HG03196 (cell line): ENCODE measurements at regions not wholly inside any gene's neighbourhood (a gene's known extent, or its start where the extent isn't known, plus 50 kb on each side); places are given as distances from the start of the nearest gene placed in this dataset.
"Not testable (repeated sequence)": the region's sequence is repeated elsewhere in the genome, so short reads cannot be mapped to it uniquely, and the experiment has no call there.

ENCODE experiments used
- ATAC-seq: cut with Tn5 transposase; IDR thresholded peaks from one replicate; pipeline ENCODE4 v1.9.1; 2021; ENCODE audit not compliant: unreplicated experiment

GRCh38 chr1:235059221-235059620 is 69.4 kb downstream of the TOMM20 start:
- ATAC-seq = no peak

DNA sequence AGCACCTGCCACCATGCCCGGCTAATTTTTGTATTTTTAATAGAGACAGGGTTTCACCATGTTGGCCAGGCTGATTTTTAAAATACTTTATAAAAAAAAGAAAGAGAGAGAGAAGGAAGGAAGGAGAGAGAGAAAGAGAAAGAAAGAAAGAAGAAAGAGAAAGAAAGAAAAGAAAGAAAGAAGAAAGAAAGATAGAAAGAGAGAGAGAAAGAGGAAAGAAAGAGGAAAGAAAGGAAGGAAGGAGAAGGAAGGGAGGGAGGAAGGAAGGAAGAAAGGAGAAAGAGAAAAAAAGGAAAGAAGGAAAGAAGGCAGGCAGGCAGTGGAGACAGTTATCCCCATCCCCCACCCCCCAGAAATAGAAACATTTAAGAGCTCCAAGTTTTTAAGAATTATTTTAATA is 69.9 kb downstream of the TOMM20 start:
- no peak for ATAC-seq

DNA sequence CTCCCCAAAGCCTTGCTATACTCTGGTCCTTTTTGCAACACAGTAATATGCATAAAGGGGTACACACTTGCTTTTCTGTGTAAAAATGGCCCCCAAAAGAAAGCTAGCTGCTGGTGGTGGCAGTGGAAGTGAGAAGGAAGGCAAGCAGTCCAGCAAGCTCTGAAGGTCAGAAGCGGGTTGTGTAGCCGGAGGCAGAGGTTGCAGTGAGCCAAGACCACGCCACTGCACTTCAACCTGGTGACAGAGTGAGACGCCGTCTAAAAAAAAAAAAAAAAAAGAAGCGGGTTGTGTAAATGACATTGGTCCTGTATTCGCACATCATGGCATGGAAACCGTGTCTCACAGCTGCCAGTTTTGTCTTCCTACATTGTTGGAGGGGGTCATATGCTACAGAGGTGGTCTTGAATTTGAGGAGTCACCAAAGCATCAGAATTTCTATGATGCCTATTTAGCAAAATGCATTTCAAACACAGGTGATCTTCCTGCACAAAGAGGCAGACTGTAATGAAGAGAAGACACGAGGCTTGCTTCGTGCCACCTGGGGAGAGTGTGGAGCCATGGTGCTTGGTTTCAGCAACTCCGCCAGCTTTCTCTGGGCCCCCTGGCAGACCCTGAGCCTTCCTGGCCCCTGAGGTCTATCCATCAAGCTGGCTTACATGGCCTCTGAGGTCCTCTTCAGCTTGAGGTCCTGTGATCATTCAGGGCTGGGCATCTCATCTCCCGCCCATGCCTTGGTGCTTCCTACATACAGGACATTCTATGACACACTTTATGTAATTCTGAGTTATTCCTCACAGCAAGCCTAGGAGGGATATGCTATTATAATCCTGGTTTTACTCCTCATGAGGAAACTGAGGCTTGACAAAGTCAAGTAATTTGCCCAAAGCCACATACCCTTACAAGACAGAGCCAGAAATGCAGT is 71.0 kb downstream of the TOMM20 start:
- no peak for ATAC-seq

GRCh38 chr1:235056937-235057336 is 71.7 kb downstream of the TOMM20 start:
- ATAC-seq = no peak

DNA sequence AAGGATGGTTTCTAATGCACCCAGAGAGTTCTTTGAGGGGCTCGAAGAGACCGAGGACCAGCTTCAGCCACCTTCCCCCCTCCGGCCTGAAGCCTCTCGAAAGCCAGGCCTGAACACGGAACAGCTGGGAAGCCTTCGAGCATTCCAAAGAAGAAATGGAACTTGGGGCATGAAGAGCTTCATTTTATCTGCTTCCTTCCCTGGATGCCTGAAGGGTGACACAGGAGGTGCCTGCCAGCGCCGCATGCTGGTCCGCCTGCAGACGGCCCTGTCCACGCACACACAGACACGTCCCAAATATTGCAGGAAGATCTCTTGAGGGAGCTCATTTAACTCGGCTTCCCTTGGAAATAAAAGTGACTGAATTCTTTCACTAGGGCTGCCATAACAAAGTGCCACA is 73.7 kb downstream of the TOMM20 start:
- ATAC-seq = no peak

- no peak for ATAC-seq
Measured at GRCh38 chr1:235054466-235054865, 74.2 kb downstream of the TOMM20 start.

GRCh38 chr1:235052067-235053008 is 76.3 kb downstream of the TOMM20 start:
- ATAC-seq = no peak

DNA sequence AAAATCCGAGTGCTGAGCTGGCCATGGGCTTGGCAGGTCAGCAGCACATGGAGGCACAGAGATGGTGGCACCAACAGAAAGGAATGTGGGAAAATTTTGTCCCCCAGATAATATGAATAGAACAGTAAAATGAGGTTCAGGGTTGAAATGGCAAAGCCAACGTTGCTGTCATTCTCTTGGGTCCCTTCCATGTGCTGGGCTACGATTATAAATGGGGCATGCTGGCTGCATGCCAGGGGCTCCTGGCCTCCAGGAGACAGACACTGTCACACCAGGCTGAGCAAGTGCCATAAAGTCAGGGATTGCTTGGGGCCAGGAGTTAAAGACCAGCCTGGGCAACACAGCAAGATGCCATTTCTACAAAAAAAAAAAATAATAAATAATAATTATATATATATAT is 77.1 kb downstream of the TOMM20 start:
- ATAC-seq = no peak

- ATAC-seq = no peak
Measured at GRCh38 chr1:235050911-235051360, 77.7 kb downstream of the TOMM20 start.

DNA sequence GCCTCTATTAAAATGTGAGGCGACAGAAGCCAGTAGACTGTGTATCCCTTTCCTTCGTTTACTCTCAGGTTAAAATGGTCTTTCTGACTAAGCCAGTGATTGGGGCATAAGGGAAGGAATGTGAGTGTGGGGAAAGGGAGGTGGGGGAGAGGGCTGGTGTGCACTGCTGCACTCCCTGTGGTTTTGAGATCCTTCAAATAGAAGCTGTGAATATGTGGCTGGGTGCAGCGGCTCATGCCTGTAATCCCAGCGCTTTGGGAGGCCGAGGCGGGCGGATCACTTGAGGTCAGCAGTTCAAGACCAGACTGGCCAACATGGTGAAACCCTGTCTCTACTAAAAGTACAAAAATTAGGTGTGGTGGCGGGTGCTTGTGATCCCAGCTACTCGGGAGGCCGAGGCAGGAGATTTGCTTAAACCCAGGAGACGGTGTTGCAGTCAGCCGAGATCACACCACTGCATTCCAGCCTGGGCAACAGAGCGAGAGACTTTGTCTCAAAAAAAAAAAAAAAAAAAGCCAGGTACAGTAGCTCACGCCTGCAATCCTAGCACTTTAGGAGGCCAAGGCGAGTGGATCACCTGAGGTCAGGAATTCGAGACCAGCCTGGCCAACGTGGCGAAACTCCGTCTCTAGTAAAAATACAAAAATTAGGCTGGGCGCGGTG is 78.8 kb downstream of the TOMM20 start:
- ATAC-seq = not testable (repeated sequence)

DNA sequence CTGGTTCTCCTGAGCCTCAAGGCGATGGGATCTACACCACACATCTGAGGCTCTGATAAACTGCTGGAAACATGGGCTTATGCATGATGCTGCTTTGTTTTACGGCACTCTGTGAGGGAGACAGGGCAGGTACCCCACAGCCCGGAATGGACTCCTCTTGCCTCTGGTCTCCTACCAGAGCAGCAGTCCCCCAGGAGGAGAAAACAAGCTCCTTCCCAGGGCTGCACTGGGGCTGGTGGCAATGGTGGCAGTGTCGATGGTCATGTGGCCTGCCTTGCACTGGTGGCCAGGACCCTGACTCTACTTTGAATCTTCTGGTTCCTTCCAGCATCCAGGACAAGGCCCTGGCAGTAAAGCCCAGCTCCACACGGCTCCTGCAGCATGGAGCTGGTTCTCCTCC is 79.4 kb downstream of the TOMM20 start:
- ATAC-seq = no peak

- ATAC-seq = no peak
Measured at GRCh38 chr1:235047331-235047871, 81.2 kb downstream of the TOMM20 start.

- ATAC-seq = no peak
Measured at GRCh38 chr1:235045921-235046601, 82.6 kb downstream of the TOMM20 start.

GRCh38 chr1:235045034-235045690 is 83.5 kb downstream of the TOMM20 start:
- no peak for ATAC-seq

GRCh38 chr1:235043234-235043633 is 85.4 kb downstream of the TOMM20 start:
- no peak for ATAC-seq

- no peak for ATAC-seq
Measured at GRCh38 chr1:235038701-235039100, 89.9 kb downstream of the TOMM20 start.

DNA sequence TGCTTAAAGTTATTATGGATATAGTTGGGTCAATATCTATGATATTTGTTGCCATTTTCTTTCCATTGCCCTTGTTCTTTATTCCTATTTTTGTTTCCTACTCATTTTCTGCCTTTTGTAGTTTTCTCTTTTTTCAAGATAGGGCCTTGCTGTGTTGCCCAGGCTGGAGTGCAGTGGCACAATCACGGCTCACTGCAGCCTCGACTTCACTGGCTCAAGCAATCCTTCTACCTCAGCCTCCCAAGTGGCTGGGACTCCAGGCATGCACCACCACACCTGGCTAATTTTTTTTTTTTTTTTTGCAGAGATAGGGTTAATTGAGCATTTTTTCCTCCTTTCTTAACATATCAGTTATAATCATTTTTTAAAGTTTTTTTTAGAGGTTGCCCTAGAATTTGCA is 92.7 kb downstream of the TOMM20 start:
- no peak for ATAC-seq

DNA sequence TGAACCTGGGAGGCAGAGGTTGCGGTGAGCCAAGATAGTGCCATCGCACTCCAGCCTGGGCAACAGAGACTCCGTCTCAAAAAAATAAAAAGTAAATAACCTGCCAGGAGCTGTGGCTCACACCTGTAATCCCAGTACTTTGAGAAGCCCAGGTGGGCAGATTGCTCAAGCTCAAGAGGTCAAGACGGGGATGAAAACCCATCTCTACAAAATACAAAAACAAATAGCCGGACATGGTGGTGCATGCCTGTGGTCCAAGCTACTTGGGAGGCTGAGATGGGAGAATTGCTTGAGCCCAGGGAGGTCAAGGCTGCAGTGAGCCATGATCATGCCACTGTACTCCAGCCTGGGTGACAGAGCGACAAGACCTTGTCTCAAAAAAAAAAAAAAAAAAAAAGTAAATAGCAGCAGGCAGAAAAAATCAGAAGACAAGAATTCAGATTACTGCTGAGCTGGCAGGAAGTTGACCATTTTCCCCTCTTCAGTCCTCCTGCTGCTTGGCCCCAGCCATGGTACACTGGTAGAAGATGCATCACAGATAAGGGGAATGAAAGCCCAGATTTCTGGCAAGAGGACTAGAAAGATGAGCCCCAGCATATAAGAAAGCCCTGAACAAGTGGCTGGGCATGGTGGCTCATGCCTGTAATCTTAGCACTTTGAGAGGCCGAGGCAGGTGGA is 97.6 kb downstream of the TOMM20 start:
- no peak for ATAC-seq

GRCh38 chr1:235027862-235028250 is 100.8 kb downstream of the TOMM20 start:
- ATAC-seq = no peak
